ENCODE measurements at regions not wholly inside any gene's neighbourhood (a gene's known extent, or its start where the extent isn't known, plus 50 kb on each side); places are given as distances from the start of the nearest gene placed in this dataset.

- no peak for DNase-seq (ENCODE audit: low read depth, low spot score)
These were observed 197.9 kb downstream of the PLOD2 start for GRCh38 chr3:145963111-145963510.

GRCh38 chr3:145967043-145967442 lies 193.9 kb downstream of the PLOD2 start:
- DNase-seq (ENCODE audit: low read depth, low spot score) = no peak
- no peak overlapping the region for H3K4me3 ChIP-seq (ENCODE audit: low read length)

More at GRCh38 chr3:145963111-145963510, 197.9 kb downstream of the PLOD2 start:
- H3K4me3 ChIP-seq (ENCODE audit: low read length) = no peak overlapping the region

GRCh38 chr3:145971186-145971585 lies 189.8 kb downstream of the PLOD2 start:
- no peak overlapping the region for H3K4me3 ChIP-seq (ENCODE audit: low read length)
- no peak for DNase-seq (ENCODE audit: low read depth, low spot score)

GRCh38 chr3:145972851-145973250 lies 188.1 kb downstream of the PLOD2 start:
- DNase-seq (ENCODE audit: low read depth, low spot score) = no peak
- no peak overlapping the region for H3K4me3 ChIP-seq (ENCODE audit: low read length)

- DNase-seq (ENCODE audit: low read depth, low spot score) = no peak
- H3K4me3 ChIP-seq (ENCODE audit: low read length) = no peak overlapping the region
These were observed 179.9 kb downstream of the PLOD2 start for GRCh38 chr3:145981056-145981455.

GRCh38 chr3:145983101-145983500 lies 177.9 kb downstream of the PLOD2 start:
- DNase-seq (ENCODE audit: low read depth, low spot score) = no peak
- H3K4me3 ChIP-seq (ENCODE audit: low read length) = no peak overlapping the region

Data from Jurkat, Clone E6-1 (cell line).